Breast epithelium (tissue), 3 donors: ENCODE measurements at regions not wholly inside any gene's neighbourhood (a gene's known extent, or its start where the extent isn't known, plus 50 kb on each side); places are given as distances from the start of the nearest gene placed in this dataset.

Source experiments
- CTCF ChIP-seq, 3 donors: fragments of 450-650 bp; IDR thresholded peaks; one replicate each; pipeline ENCODE4 v1.5.1; 2016 to 2017; ENCODE audit warnings: antibody characterized with exemption in 3 of 3, mild to moderate bottlenecking in 3 of 3, moderate library complexity in 3 of 3
- POLR2A ChIP-seq: fragments of 450-650 bp; IDR thresholded peaks from one replicate; pipeline ENCODE4 v1.6.1; 2016; ENCODE audit warnings: antibody characterized with exemption, mild to moderate bottlenecking, moderate library complexity
- POLR2AphosphoS5 ChIP-seq, 3 donors: sonication (generic); formaldehyde crosslinking; IDR thresholded peaks; one replicate each; pipeline ENCODE4 v1.6.1; 2017; ENCODE audit warnings: antibody characterized with exemption in 3 of 3

DNA sequence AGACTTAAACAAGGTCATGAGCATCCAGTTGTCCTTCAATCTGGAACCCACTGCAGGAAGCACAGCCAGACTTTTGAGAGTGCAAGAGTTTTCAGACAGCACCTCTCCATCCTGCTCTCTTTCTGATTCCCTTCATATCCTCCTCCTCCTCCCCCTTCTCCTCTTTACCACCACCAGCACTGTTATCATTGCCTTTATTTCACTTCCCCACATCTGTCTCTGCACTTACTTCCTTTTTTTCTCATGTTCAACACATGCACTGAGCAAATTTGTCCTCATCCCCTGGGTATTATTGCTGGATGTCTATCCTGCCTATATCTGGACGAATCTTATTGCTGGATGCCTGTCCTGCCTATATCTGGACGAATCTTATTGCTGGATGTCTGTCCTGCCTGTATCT lies 554.8 kb downstream of the DHX35 start:
- no peak for TF ChIP-seq CTCF (IDR thresholded peaks at IDR 0.05)
- no peak for TF ChIP-seq POLR2A
- no peak for TF ChIP-seq POLR2AphosphoS5 (IDR thresholded peaks at IDR 0.05)
